ENCODE measurements at regions not wholly inside any gene's neighbourhood (a gene's known extent, or its start where the extent isn't known, plus 50 kb on each side); places are given as distances from the start of the nearest gene placed in this dataset.

DNA sequence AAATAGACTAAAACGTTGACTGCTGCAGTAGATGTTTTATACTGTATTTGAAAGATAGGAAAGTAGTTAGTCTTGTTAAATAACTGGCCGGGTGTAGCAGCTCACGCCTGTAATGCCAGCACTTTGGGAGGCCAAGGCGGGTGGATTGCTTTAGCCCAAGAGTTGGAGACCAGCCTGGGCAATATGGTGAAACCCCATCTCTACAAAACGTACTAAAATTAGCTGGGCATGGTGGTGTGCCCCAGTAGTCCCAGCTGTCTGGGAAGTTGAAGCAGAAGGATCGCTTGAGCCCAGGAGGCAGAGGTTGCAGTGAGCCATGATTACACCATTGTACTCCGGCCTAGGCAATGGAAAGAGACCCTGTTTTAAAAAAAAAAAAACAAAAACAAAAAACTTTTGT lies 60.5 kb upstream of the ULK4 start:
- H3K4me3 Mint-ChIP-seq: no peak overlapping the region
- no peak for ATAC-seq (ENCODE audit: low read depth)
- POLR2A ChIA-PET: no interaction called here
- DNase-seq: no peak
- no peak overlapping the region for H3K27ac Mint-ChIP-seq
- no peaks in the 10 kb centered on the region for H3K27me3 Mint-ChIP-seq
- H3K4me1 Mint-ChIP-seq: peaks cover 26% of the 10 kb centered on the region
- peaks cover 3% of the 10 kb centered on the region for H3K36me3 Mint-ChIP-seq
- H3K9me3 Mint-ChIP-seq: peaks cover 1% of the 10 kb centered on the region

DNA sequence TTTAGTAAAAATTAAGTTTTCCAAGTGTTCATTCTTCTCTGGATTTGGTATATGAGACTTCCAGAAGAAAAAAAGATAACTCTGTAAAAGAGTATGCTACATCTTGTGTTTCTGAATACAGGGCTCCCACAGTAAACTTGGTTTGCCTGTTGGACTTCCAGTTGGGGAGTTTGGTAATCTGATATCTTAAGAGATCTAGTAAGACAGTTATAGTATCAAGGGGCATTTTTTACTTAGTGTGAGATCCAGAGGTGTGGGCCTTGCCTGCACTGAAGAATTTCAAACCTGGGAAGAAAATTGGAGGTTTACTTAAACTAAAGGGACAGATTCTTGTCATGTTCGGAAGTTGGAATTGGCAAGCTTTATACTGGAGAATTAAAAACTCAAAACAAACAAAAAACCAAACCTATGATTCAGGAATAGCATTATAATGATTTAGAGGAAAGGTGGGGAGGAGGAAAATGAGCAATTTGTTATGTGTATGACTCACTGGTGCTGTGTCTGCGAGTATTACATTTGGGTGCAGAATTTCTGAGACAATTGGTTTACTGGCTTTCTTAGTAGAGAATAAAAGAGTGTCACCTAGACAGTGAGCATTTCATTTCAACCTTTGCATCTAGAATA lies 58.9 kb upstream of the ULK4 start:
- peaks cover 4% of the 10 kb centered on the region for H3K36me3 Mint-ChIP-seq
- ATAC-seq (ENCODE audit: low read depth) (no peak), DNase-seq (no peak)
- H3K27ac Mint-ChIP-seq: no peak overlapping the region
- POLR2A ChIA-PET: no interaction called here
- no peak overlapping the region for H3K4me3 Mint-ChIP-seq
- no peaks in the 10 kb centered on the region for H3K27me3 Mint-ChIP-seq
- H3K9me3 Mint-ChIP-seq: peaks cover 1% of the 10 kb centered on the region
- H3K4me1 Mint-ChIP-seq: peaks cover 25% of the 10 kb centered on the region

DNA sequence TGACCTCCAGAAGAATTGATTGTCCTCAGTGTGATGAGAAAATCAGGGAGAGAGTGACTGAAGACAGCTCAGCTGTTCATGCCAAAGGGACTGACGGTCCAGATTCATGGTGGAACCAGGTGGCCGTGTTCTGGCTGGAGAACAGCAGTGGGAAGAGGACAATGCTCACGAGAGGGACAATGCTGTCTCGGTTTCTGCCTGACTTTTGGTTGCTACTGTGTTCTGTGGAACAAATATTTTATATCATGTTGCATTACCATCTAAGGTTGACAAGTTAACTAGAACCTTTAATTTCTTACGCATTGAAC lies 58.0 kb upstream of the ULK4 start:
- no peaks in the 10 kb centered on the region for H3K27me3 Mint-ChIP-seq
- peaks cover 4% of the 10 kb centered on the region for H3K36me3 Mint-ChIP-seq
- H3K9me3 Mint-ChIP-seq: no peaks in the 10 kb centered on the region
- ATAC-seq (ENCODE audit: low read depth) (no peak), DNase-seq (no peak)
- H3K4me3 Mint-ChIP-seq: no peak overlapping the region
- H3K27ac Mint-ChIP-seq: no peak overlapping the region
- peaks cover 28% of the 10 kb centered on the region for H3K4me1 Mint-ChIP-seq
- POLR2A ChIA-PET: no interaction called here

DNA sequence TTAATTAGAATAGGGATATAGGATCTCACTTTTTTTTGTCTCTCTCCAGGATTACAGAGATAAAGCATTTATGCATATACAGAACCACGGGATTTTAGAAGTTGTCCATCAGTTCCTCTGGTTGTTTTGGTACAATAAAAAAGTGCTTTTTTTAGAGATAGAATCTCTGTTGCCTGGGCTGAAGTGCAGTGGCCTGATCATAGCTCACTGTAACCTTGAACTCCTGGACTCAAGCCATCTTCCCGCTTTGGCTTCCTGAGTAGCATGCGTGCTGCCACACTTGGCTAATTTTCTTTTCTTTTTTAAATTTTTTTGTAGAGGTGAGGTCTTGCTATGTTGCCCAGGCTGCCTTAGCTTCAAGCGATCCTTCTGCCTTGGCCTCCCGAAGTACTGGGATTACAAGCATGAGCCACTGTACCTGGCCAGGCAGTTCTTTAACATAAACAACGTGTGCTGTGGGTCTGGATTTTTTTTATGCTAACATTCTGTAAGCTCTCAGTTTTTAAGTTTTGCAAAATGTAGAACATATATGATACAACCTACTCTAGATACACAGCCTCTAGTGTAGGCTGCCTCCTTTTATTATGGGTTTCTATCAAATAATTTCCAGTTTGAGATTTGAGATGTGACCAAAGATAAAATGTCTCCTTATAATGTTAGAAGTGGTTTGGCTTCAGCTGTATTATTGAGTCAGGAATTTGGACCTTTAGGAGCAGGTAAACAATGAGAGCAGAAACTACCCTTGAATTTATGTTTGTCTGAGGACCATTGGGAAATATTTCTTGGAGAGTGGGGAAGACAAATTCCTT lies 57.4 kb upstream of the ULK4 start:
- Mint-ChIP-seq H3K27me3 (no peaks in the 10 kb centered on the region), H3K36me3 (peaks cover 6% of the 10 kb centered on the region), H3K4me1 (peaks cover 29% of the 10 kb centered on the region), H3K4me3 (no peak overlapping the region), H3K27ac (no peak overlapping the region), H3K9me3 (no peaks in the 10 kb centered on the region)
- POLR2A ChIA-PET: no interaction called here
- DNase-seq (no peak), ATAC-seq (ENCODE audit: low read depth) (no peak)

DNA sequence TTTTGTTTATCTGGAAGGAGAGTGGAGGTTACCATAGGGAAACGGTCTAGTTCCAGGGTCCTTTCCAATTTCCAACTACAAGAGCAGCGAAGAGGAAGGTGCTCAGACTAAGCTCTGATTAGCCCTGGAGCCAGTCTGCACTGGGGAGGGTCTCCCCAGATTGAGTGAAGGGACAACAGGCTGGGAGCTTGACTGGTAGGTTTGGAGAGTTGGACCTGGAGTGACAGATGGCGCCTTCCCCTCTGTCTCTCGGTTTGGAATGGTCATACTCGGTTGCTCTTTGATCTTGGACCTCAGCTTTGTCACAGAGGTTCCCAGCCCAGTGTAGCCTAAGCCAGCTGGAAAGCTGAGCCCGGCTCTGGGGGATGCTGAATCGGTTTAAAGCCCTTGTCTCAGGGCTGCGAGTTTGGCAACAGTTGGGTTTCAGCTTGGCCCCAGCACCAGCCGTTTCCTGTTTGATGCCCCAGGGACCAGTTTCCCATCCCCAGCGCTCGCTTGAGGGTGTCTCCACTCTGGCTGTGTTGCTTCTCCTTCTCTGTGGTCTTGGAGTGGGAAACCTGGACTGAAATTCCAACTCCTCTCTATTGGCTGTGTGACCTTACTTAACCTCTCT lies 53.1 kb upstream of the ULK4 start:
- peak overlapping the region; percentile 89 for H3K4me3 Mint-ChIP-seq
- H3K27ac Mint-ChIP-seq: peak overlapping the region; percentile 82
- H3K9me3 Mint-ChIP-seq: no peaks in the 10 kb centered on the region
- no peaks in the 10 kb centered on the region for H3K27me3 Mint-ChIP-seq
- H3K4me1 Mint-ChIP-seq: peaks cover 29% of the 10 kb centered on the region
- DNase-seq (peak; percentile 34), ATAC-seq (ENCODE audit: low read depth) (no peak)
- POLR2A ChIA-PET: interaction anchor here (0.8 to 2.5 kb wide), 6 partner anchors 11 to 86 kb away, joined by 3 to 11 read pairs (median 3); partner anchors contain the start of gene ULK4
- peaks cover 3% of the 10 kb centered on the region for H3K36me3 Mint-ChIP-seq

DNA sequence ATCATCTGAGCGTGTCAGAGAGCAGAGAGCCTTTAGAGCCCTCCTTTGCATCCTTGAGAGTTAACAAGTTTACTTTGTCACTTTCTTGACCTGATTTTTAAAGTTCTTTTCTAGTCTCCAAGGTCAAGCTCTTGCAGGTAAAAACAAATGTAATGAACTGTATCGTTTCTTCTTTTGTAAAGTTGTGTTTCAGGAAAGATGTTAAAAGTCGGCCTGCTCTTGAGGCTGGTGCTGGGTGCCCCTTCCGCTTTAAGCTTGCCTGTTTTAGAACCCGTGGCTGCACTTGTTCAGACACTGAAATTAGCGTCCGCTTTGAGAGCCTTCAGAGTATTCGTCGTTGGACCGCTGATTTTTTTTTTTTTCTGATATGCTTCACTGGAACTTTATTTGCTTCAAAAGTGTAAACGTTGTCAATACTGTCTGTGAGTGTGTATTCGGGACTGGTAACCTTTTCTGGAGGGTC lies 52.6 kb upstream of the ULK4 start:
- no peaks in the 10 kb centered on the region for H3K9me3 Mint-ChIP-seq
- ATAC-seq (ENCODE audit: low read depth) (no peak), DNase-seq (no peak)
- H3K4me3 Mint-ChIP-seq: peak overlapping the region; percentile 89
- H3K27me3 Mint-ChIP-seq: no peaks in the 10 kb centered on the region
- H3K36me3 Mint-ChIP-seq: peaks cover 3% of the 10 kb centered on the region
- peak overlapping the region; percentile 82 for H3K27ac Mint-ChIP-seq
- POLR2A ChIA-PET: interaction anchor here (0.7 to 2.5 kb wide), 9 partner anchors 12 to 107 kb away, joined by 3 to 11 read pairs (median 3); partner anchors contain the start of gene ULK4
- H3K4me1 Mint-ChIP-seq: peaks cover 29% of the 10 kb centered on the region

DNA sequence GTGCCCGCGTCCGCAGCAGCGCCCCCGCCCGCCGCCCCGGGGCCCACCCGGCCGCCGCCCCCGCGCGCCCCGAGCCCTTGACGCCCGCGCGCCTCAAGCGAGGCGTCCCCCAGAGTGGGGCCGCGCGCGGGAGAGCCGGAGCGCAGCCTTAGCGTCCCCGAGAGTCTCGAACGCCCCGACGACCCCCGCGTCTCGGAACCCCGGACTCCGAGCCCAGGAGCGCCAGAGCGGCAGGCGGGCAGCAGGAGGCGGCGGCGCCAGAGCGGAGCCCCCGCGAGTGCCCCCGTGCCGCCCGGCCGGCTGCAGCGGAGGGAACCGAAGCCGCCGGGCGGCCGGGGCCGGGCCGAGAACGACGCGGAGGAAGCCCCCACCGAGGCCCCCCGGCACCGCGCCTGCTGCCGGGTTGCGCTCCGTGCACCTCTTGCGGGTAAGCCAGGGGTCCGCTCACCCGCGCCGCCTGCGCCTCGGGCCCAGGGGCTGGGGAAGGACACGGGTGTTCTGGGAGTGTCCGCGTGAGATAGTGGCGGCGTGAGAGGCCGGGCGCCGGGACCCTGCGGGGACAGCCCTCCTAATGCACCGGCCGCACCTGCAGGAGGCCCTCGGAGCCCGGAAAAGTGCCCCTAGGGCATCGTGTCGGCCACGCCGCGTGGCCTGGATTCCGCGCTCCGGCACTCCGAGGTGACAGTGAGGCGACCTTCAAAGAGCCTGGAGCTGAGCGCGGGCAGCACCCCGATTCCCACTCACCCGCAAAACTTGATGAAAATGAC lies 52.0 kb upstream of the ULK4 start:
- POLR2A ChIA-PET: interaction anchor here (0.7 to 2.5 kb wide), 10 partner anchors 12 to 107 kb away, joined by 3 to 11 read pairs (median 3); partner anchors contain the start of gene ULK4
- H3K27me3 Mint-ChIP-seq: no peaks in the 10 kb centered on the region
- peak overlapping the region; percentile 89 for H3K4me3 Mint-ChIP-seq

DNA sequence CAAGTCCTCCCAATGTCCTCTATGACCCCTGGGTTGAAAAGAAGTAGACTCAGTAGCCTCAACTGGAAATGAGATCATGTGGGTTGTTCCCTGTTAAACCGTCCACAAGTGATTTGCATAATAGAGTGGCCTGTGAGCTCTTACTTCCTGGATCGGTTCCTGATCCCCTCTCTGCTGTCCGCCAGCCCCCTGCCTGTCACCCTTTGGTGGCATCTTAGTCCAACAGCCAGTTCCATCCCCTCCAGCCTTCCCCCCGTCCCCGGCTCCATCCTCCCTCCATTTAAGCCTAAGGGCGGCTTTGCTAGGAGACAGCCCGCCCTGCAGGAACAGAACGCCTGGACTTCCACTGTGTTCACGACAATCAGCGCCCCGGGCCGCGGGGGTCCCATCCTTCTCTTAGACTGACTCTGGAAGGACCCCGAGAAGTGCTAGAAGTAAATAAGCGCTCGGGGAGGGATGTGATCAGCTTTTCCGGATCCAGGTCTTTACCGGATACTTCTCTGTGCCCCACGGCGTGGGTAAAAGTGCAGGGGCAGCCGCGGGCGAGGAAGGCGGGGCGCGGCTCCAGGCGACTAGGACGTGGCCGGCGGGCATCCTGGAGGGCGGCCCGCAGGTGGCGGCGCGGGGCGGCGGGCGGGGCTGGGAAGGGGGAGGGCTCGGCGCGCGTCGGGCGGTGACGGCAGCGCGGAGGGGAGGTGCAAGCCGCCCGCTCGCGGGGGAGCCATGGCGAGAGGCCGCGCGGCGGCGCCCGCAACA lies 51.2 kb upstream of the ULK4 start:
- ATAC-seq (ENCODE audit: low read depth) (peak; percentile 82), DNase-seq (peak; percentile 81)
- H3K4me1 Mint-ChIP-seq: peaks cover 29% of the 10 kb centered on the region
- POLR2A ChIA-PET: interaction anchor here (0.5 to 1.3 kb wide), 5 partner anchors 51 to 791 kb away, joined by 3 to 10 read pairs (median 3); partner anchors contain the start of genes HIGD1A, SS18L2 and ULK4
- peaks cover 3% of the 10 kb centered on the region for H3K36me3 Mint-ChIP-seq
- no peaks in the 10 kb centered on the region for H3K27me3 Mint-ChIP-seq
- H3K4me3 Mint-ChIP-seq: peak overlapping the region; percentile 86
- no peaks in the 10 kb centered on the region for H3K9me3 Mint-ChIP-seq
- peak overlapping the region; percentile 89 for H3K27ac Mint-ChIP-seq

More for the DNA sequence above, 52.0 kb upstream of the ULK4 start:
- Mint-ChIP-seq H3K27ac (peak overlapping the region; percentile 82), H3K36me3 (peaks cover 3% of the 10 kb centered on the region), H3K4me1 (peaks cover 29% of the 10 kb centered on the region), H3K9me3 (no peaks in the 10 kb centered on the region)
- peak; percentile 30 for ATAC-seq (ENCODE audit: low read depth)
- DNase-seq: no peak

DNA sequence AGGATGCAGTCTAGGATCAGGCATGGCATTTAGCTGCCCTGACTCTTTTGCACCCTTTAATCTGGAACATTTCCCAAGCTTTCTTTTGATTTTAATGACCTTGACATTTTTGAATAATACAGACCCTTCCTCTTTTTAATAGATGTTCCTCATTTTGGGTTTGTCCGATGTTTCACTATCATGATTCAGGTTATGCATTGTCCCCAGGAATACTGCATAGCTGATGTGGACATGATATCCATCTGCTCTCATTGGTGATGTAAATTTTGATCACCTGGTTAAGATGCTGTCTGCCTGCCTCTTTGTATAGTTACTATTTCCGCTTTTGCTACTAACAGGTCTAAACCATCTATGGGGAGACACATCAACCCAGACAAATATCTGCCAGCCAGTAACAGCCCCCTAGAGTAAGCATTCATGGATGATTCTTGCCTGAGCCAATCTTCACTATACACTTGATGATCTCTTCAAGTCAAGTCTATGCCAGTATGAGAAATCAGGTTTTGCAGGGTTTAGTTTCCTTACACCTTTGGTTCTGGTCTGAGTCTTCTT lies 50.6 kb upstream of the ULK4 start:
- no peaks in the 10 kb centered on the region for H3K27me3 Mint-ChIP-seq
- POLR2A ChIA-PET: interaction anchor here (0.5 to 1.3 kb wide), 5 partner anchors 50 to 792 kb away, joined by 3 to 10 read pairs (median 3); partner anchors contain the start of genes HIGD1A, SS18L2 and ULK4
- H3K4me3 Mint-ChIP-seq: peak overlapping the region; percentile 86
- peak overlapping the region; percentile 89 for H3K27ac Mint-ChIP-seq
- peaks cover 3% of the 10 kb centered on the region for H3K36me3 Mint-ChIP-seq
- ATAC-seq (ENCODE audit: low read depth): peak; percentile 15
- H3K9me3 Mint-ChIP-seq: no peaks in the 10 kb centered on the region
- no peak for DNase-seq
- H3K4me1 Mint-ChIP-seq: peaks cover 29% of the 10 kb centered on the region

All from activated naive CD8-positive, alpha-beta T cell treated with anti-CD3 and anti-CD28 coated beads, Interleukin-2, amount 10 ng/mL, durations not matched to agents 7 days and 5 days (primary cell).